Right forelimb (tissue), 1 donor: ENCODE measurements at regions not wholly inside any gene's neighbourhood (a gene's known extent, or its start where the extent isn't known, plus 50 kb on each side); places are given as distances from the start of the nearest gene placed in this dataset.
A peak's percentile ranks its signal among the peaks of the same experiment; 100 is the strongest.
"Not testable (repeated sequence)": the region's sequence is repeated elsewhere in the genome, so short reads cannot be mapped to it uniquely, and the experiment has no call there.

ENCODE experiments used
- DNase-seq: peaks from one replicate; pipeline ENCODE4 v3.0.0-alpha.2; 2018

- DNase-seq, result no peak
These were observed 1022.9 kb downstream of the SLC6A15 start for GRCh38 chr12:83889745-83890144.

- DNase-seq, result no peak
These were observed 1026.1 kb downstream of the SLC6A15 start for GRCh38 chr12:83886479-83886878.

DNA sequence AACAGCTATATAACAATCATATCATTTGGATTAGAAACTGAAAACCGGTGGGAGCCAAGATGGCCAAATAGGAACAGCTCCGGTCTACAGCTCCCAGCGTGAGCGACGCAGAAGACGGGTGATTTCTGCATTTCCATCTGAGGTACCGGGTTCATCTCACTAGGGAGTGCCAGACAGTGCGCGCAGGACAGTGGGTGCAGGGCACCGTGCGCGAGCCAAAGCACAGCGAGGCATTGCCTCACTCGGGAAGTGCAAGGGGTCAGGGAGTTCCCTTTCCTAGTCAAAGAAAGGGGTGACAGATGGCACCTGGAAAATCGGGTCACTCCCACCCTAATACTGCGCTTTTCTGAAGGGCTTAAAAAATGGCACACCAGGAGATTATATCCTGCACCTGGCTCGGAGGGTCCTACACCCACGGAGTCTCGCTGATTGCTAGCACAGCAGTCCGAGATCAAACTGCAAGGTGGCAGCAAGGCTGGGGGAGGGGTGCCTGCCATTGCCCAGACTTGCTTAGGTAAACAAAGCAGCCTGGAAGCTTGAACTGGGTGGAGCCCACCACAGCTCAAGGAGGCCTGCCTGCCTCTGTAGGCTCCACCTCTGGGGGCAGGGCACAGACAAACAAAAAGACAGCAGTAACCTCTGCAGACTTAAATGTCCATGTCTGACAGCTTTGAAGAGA, 1041.5 kb downstream of the SLC6A15 start:
- DNase-seq, result not testable (repeated sequence)

DNA sequence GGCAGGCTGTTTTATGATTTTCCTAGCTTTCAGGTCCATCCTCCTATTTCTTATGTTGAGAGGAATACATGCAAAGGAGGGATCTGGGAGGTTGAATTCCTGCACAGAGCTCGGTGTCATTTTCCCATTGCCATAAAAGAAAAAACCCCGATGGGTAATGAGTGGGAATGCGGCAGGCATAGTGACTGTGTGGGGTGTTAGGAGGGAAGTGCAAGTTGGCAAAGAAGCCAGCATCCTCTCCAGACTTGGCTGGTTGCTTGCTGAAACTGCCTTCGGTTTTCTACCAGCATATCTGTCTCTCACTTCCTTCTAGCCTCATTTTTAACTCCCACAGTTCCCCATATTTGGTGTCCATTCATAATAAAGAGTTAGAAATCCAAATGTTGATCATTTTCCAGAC, 1046.1 kb downstream of the SLC6A15 start:
- DNase-seq, result no peak

- DNase-seq, result no peak
These were observed 1047.2 kb downstream of the SLC6A15 start for GRCh38 chr12:83865431-83865830.

- DNase-seq, result no peak
These were observed 1048.5 kb downstream of the SLC6A15 start for GRCh38 chr12:83864054-83864453.

GRCh38 chr12:83859021-83859420, 1053.6 kb downstream of the SLC6A15 start:
- no peak for DNase-seq

DNA sequence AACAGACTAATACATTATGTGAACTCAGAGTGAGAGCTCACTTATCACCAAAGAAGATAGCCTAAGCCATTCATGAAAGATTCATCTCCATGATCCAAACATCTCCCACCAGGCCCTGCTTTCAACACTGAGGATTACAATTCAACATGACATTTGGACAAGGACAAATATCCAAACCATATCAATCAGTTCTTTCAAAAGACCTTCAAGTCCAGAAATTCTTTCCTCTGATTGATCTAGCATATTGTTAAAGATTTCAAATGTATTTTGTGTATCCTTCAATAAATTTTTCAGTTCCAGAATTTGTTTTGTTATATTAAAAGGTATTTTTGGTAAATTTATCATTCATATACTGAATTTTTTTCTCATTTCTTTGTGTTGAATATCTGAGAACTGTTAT, 1055.8 kb downstream of the SLC6A15 start:
- no peak for DNase-seq

DNA sequence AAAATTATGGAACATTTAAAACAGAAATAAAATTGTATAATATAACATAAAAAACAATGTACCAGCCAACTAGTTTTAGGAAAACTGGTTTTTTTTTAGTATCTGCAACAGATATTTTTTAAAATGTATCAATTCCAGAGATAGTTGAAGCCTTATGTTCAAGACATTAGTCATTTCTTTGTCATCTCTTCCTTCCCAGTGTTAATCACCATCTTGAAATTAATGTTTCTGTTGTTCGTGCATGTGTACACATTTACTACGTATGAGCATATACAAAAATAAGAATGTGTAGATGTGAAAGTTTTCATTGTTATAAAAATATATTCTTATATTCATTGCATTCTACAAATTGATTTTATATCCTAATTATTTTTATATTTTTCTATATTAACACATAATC, 1062.1 kb downstream of the SLC6A15 start:
- DNase-seq, result no peak

GRCh38 chr12:83848702-83849101, 1063.9 kb downstream of the SLC6A15 start:
- DNase-seq, result no peak

- DNase-seq, result no peak
These were observed 1069.1 kb downstream of the SLC6A15 start for GRCh38 chr12:83843541-83843940.

GRCh38 chr12:83841620-83842019, 1071.0 kb downstream of the SLC6A15 start:
- DNase-seq, result no peak

GRCh38 chr12:83827860-83828259, 1084.7 kb downstream of the SLC6A15 start:
- peak; percentile 60 for DNase-seq

DNA sequence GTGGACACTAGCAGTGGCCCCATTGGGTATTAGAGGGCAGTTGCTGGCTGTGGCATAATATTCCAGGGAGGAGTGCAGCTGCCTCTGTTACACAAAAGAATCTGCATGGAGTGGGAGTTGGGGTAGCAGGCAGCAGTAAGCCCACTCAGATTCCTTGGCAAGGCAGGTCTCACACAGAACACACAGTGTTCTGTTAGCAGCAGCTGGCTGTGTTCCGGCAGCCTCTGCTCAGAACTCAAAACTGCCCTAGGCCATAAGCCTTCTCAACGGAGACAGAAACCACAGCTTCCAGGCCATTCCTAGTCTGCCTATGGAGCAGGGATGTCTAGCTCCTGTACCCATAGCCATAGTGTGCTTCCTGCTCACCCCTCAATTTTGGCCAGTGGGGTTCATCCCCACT, 1085.4 kb downstream of the SLC6A15 start:
- DNase-seq, result no peak

DNA sequence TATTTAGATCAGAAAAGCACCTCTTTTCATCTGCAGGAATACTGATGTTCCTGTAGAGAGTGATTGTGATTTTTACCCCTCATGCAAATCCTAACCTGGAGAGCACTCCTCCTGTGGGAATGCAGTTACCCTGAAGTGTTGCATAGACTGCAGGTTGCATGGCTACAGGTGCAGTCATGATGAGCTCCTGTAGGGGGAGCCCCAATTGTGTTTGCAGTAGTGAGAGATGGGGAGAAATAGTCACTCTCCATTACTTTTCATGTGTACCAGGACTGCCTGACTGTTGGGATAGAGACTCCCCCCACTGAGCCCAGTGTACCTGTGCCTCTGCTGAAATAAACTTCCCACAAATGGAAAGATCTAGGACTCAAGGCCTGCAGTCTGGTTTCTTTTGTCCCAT, 1086.5 kb downstream of the SLC6A15 start:
- DNase-seq, result no peak

- DNase-seq, result no peak
These were observed 1089.1 kb downstream of the SLC6A15 start for GRCh38 chr12:83823386-83824045.

- no peak for DNase-seq
These were observed 1090.6 kb downstream of the SLC6A15 start for GRCh38 chr12:83821967-83822366.

DNA sequence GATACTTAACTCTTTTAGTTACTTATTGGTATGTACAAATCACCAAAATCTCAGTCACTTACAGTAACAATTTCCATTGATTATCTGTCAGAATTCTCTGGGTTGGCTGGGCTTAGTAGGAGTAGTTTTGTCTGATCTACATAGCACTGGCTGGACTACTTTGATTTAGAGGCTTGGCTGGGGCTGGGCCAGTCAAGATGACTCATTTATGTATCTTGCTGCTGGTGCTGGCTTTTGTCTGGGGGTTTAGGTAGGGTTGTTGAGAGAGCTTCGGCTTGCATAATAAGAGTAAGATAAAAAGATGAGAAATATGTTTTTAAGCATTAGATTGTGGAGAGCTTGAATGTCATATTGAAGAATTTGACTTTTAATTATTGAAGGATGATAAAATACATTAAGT, 1093.7 kb downstream of the SLC6A15 start:
- DNase-seq, result no peak

- no peak for DNase-seq
These were observed 1094.9 kb downstream of the SLC6A15 start for GRCh38 chr12:83817730-83818129.

- no peak for DNase-seq
These were observed 1104.0 kb downstream of the SLC6A15 start for GRCh38 chr12:83808591-83808990.

DNA sequence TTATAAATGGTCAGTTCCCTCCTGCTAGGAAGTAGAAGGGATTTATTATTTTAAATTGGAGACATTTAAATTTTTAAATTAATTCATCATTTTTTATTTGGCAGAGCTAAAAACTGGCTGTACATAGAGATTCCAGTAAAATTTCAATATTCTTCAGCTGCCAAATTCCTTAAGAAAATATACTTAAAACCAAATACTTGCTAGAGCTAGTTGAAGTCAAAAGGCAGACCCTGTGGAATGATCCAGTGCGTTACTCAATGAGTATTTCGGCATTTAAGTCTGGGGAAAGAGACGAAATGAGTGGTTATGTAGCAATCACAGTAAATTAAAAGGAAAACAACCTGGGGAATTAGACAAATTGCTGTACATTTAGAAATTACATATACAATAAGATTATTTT, 1104.7 kb downstream of the SLC6A15 start:
- DNase-seq, result no peak

GRCh38 chr12:83805873-83806272, 1106.7 kb downstream of the SLC6A15 start:
- DNase-seq, result no peak

DNA sequence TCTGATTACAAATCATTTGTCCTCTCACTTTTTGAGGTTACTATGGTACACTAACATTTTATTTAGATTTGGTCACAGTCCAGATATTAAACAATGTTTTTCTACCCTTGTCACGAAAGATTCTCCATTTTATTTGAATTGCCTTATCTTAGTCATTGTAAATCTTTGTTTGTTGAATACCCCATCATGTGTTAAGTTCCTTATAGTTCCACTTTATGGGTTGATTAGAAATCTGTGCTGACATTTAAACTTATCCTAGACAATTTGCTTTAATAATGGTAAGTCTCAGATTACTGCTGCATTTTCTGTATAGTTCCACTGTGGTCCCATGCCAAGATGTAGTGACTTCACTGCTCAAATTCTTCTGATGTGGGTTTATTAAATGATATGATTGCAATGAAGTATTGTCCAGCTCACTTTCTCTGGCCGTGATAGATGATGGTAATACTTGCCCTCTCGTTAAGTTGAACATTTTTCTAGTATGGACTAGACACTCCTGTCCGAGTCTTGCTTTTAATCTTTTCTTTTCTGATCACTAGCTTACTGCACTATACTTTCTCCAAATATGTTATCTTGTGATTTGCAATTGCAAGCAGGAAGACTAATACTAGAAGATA, 1107.3 kb downstream of the SLC6A15 start:
- DNase-seq, result no peak

DNA sequence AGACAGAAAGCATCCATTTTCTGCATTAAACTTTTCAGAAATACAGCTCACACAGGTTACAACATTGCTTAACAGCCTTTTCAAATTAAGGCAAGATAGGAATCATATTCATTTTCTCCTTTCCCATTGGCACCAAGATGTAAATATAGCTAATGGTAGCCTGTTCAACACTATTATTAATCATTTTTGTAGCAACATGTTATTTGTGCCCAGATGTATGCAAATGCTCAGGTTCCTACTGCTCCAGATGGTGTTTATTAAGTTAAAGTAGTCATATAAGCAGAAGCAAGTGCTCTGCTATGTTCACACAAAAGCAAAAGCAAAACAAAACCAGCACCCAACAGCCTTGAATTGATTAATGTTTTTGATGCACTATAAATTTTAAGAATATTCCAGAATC, 1110.6 kb downstream of the SLC6A15 start:
- DNase-seq, result no peak
